ENCODE measurements at regions not wholly inside any gene's neighbourhood (a gene's known extent, or its start where the extent isn't known, plus 50 kb on each side); places are given as distances from the start of the nearest gene placed in this dataset.

GRCh38 chr2:212945526-212945925 lies 205.9 kb downstream of the IKZF2 start:
- H3K4me1 Mint-ChIP-seq, result peaks cover 0 to 2% (median 0%) of the 10 kb centered on the region in 4 donors
- H3K36me3 Mint-ChIP-seq, result no peaks in the 10 kb centered on the region
- H3K4me3 Mint-ChIP-seq, result no peak overlapping the region
- no peak for DNase-seq
- H3K27ac Mint-ChIP-seq, result no peak overlapping the region
- H3K27me3 Mint-ChIP-seq, result peaks cover 0 to 2% (median 0%) of the 10 kb centered on the region in 5 donors
- POLR2A ChIA-PET, result no interaction called here
- ATAC-seq, result no peak
- H3K9me3 Mint-ChIP-seq, result peaks cover 0 to 2% (median 0%) of the 10 kb centered on the region in 9 donors

- H3K36me3 Mint-ChIP-seq, result no peaks in the 10 kb centered on the region
- ATAC-seq, result no peak
- H3K27me3 Mint-ChIP-seq, result peaks cover 0 to 2% (median 0%) of the 10 kb centered on the region in 5 donors
- no peak for DNase-seq
- POLR2A ChIA-PET, result no interaction called here
- H3K4me3 Mint-ChIP-seq, result no peak overlapping the region
- H3K9me3 Mint-ChIP-seq, result peaks cover 0 to 2% (median 0%) of the 10 kb centered on the region in 9 donors
- H3K4me1 Mint-ChIP-seq, result no peaks in the 10 kb centered on the region
- no peak overlapping the region for H3K27ac Mint-ChIP-seq
Observed at GRCh38 chr2:212943351-212943750, 208.1 kb downstream of the IKZF2 start.

GRCh38 chr2:212941361-212941760 lies 210.1 kb downstream of the IKZF2 start:
- DNase-seq (no peak), ATAC-seq (no peak)
- no peak overlapping the region for H3K4me3 Mint-ChIP-seq
- peaks cover 0 to 2% (median 0%) of the 10 kb centered on the region in 9 donors for H3K9me3 Mint-ChIP-seq
- H3K36me3 Mint-ChIP-seq, result no peaks in the 10 kb centered on the region
- POLR2A ChIA-PET, result no interaction called here
- no peaks in the 10 kb centered on the region for H3K4me1 Mint-ChIP-seq
- peaks cover 0 to 2% (median 0%) of the 10 kb centered on the region in 5 donors for H3K27me3 Mint-ChIP-seq
- H3K27ac Mint-ChIP-seq, result no peak overlapping the region

- H3K27ac Mint-ChIP-seq, result no peak overlapping the region
- POLR2A ChIA-PET, result no interaction called here
- peaks cover 0 to 2% (median 0%) of the 10 kb centered on the region in 9 donors for H3K9me3 Mint-ChIP-seq
Observed at GRCh38 chr2:212940816-212941215, 210.6 kb downstream of the IKZF2 start.

GRCh38 chr2:212939777-212940531 lies 211.5 kb downstream of the IKZF2 start:
- Mint-ChIP-seq H3K4me3 (no peak overlapping the region), H3K9me3 (peaks cover 0 to 2% (median 0%) of the 10 kb centered on the region in 9 donors), H3K36me3 (no peaks in the 10 kb centered on the region), H3K27ac (peak overlapping the region in 1 of 10 donors; percentile 41), H3K27me3 (peaks cover 0 to 2% (median 0%) of the 10 kb centered on the region in 5 donors), H3K4me1 (no peaks in the 10 kb centered on the region)
- no peak for ATAC-seq
- POLR2A ChIA-PET, result no interaction called here
- no peak for DNase-seq

More at GRCh38 chr2:212940816-212941215, 210.6 kb downstream of the IKZF2 start:
- no peaks in the 10 kb centered on the region for H3K36me3 Mint-ChIP-seq
- ATAC-seq, result no peak
- H3K27me3 Mint-ChIP-seq, result peaks cover 0 to 2% (median 0%) of the 10 kb centered on the region in 5 donors
- H3K4me3 Mint-ChIP-seq, result no peak overlapping the region
- DNase-seq, result no peak
- H3K4me1 Mint-ChIP-seq, result no peaks in the 10 kb centered on the region

- Mint-ChIP-seq H3K9me3 (no peaks in the 10 kb centered on the region), H3K36me3 (peaks cover 0 to 2% (median 0%) of the 10 kb centered on the region in 3 donors), H3K4me1 (no peaks in the 10 kb centered on the region), H3K27me3 (peaks cover 0 to 2% (median 0%) of the 10 kb centered on the region in 5 donors), H3K27ac (no peak overlapping the region), H3K4me3 (no peak overlapping the region)
- no peak for DNase-seq
- POLR2A ChIA-PET, result no interaction called here
- no peak for ATAC-seq
Observed at GRCh38 chr2:212938144-212938793, 213.1 kb downstream of the IKZF2 start.

- no peak overlapping the region for H3K4me3 Mint-ChIP-seq
Observed at GRCh38 chr2:212936572-212936971, 214.8 kb downstream of the IKZF2 start.

GRCh38 chr2:212935752-212936151 lies 215.7 kb downstream of the IKZF2 start:
- ATAC-seq (no peak), DNase-seq (no peak)
- H3K4me3 Mint-ChIP-seq, result no peak overlapping the region
- H3K27ac Mint-ChIP-seq, result no peak overlapping the region
- peaks cover 0 to 2% (median 0%) of the 10 kb centered on the region in 5 donors for H3K27me3 Mint-ChIP-seq
- no peaks in the 10 kb centered on the region for H3K4me1 Mint-ChIP-seq
- POLR2A ChIA-PET, result no interaction called here
- no peaks in the 10 kb centered on the region for H3K9me3 Mint-ChIP-seq
- peaks cover 0 to 2% (median 0%) of the 10 kb centered on the region in 3 donors for H3K36me3 Mint-ChIP-seq

More at GRCh38 chr2:212936572-212936971, 214.8 kb downstream of the IKZF2 start:
- POLR2A ChIA-PET, result no interaction called here
- H3K36me3 Mint-ChIP-seq, result peaks cover 0 to 2% (median 0%) of the 10 kb centered on the region in 3 donors
- no peaks in the 10 kb centered on the region for H3K4me1 Mint-ChIP-seq
- H3K27me3 Mint-ChIP-seq, result peaks cover 0 to 2% (median 0%) of the 10 kb centered on the region in 5 donors
- ATAC-seq (no peak), DNase-seq (no peak)
- no peak overlapping the region for H3K27ac Mint-ChIP-seq
- H3K9me3 Mint-ChIP-seq, result no peaks in the 10 kb centered on the region

GRCh38 chr2:212931271-212931670 lies 220.1 kb downstream of the IKZF2 start:
- H3K27ac Mint-ChIP-seq, result no peak overlapping the region
- no peak overlapping the region for H3K4me3 Mint-ChIP-seq
- H3K9me3 Mint-ChIP-seq, result no peaks in the 10 kb centered on the region
- peaks cover 0 to 2% (median 0%) of the 10 kb centered on the region in 3 donors for H3K36me3 Mint-ChIP-seq
- DNase-seq, result no peak
- ATAC-seq, result no peak
- H3K4me1 Mint-ChIP-seq, result no peaks in the 10 kb centered on the region
- POLR2A ChIA-PET, result no interaction called here
- H3K27me3 Mint-ChIP-seq, result peaks cover 0 to 3% (median 0%) of the 10 kb centered on the region in 5 donors

GRCh38 chr2:212930556-212931260 lies 220.7 kb downstream of the IKZF2 start:
- Mint-ChIP-seq H3K27ac (no peak overlapping the region), H3K4me3 (no peak overlapping the region), H3K4me1 (no peaks in the 10 kb centered on the region), H3K36me3 (peaks cover 0 to 2% (median 0%) of the 10 kb centered on the region in 3 donors), H3K9me3 (no peaks in the 10 kb centered on the region), H3K27me3 (peaks cover 0 to 3% (median 0%) of the 10 kb centered on the region in 5 donors)
- no peak for DNase-seq
- POLR2A ChIA-PET, result no interaction called here
- ATAC-seq, result no peak

GRCh38 chr2:212929971-212930370 lies 221.4 kb downstream of the IKZF2 start:
- no peak overlapping the region for H3K27ac Mint-ChIP-seq
- peaks cover 0 to under 1% (median 0%) of the 10 kb centered on the region in 9 donors for H3K9me3 Mint-ChIP-seq
- no peak for ATAC-seq
- H3K4me3 Mint-ChIP-seq, result no peak overlapping the region
- H3K4me1 Mint-ChIP-seq, result no peaks in the 10 kb centered on the region
- H3K27me3 Mint-ChIP-seq, result peaks cover 0 to 3% (median 0%) of the 10 kb centered on the region in 5 donors
- peaks cover 0 to 2% (median 0%) of the 10 kb centered on the region in 3 donors for H3K36me3 Mint-ChIP-seq
- POLR2A ChIA-PET, result no interaction called here
- DNase-seq, result no peak

GRCh38 chr2:212929116-212929515 lies 222.3 kb downstream of the IKZF2 start:
- Mint-ChIP-seq H3K9me3 (peaks cover 0 to 4% (median 0%) of the 10 kb centered on the region in 9 donors), H3K27ac (no peak overlapping the region), H3K36me3 (peaks cover 0 to 2% (median 0%) of the 10 kb centered on the region in 3 donors), H3K4me3 (no peak overlapping the region), H3K27me3 (peaks cover 0 to 3% (median 0%) of the 10 kb centered on the region in 5 donors), H3K4me1 (no peaks in the 10 kb centered on the region)
- ATAC-seq (no peak), DNase-seq (no peak)
- POLR2A ChIA-PET, result no interaction called here

- Mint-ChIP-seq H3K36me3 (no peaks in the 10 kb centered on the region), H3K4me3 (no peak overlapping the region), H3K9me3 (peaks cover 0 to 4% (median 0%) of the 10 kb centered on the region in 9 donors), H3K4me1 (no peaks in the 10 kb centered on the region), H3K27ac (no peak overlapping the region), H3K27me3 (peaks cover 0 to 3% (median 0%) of the 10 kb centered on the region in 5 donors)
- ATAC-seq (no peak), DNase-seq (no peak)
- POLR2A ChIA-PET, result no interaction called here
Observed at GRCh38 chr2:212928681-212929080, 222.7 kb downstream of the IKZF2 start.
